GM06990 (cell line): ENCODE measurements at regions not wholly inside any gene's neighbourhood (a gene's known extent, or its start where the extent isn't known, plus 50 kb on each side); places are given as distances from the start of the nearest gene placed in this dataset.

Experiments
- DNase-seq: peaks from one replicate; pipeline ENCODE4 v3.0.0-alpha.2; 2011; ENCODE audit not compliant: insufficient read length; ENCODE audit errors: extremely low read depth
- H3K27me3 ChIP-seq: replicated peaks from 2 replicates; pipeline ENCODE4 v1.6.0; 2011; ENCODE audit warnings: low read length; ENCODE audit not compliant: control insufficient read depth, insufficient read depth
- H3K36me3 ChIP-seq: 2 replicates; pipeline ENCODE4 v1.5.1; 2011; ENCODE audit warnings: low read length; ENCODE audit not compliant: control insufficient read depth, insufficient read depth
- H3K4me3 ChIP-seq: replicated peaks from 2 replicates; pipeline ENCODE4 v1.5.1; 2011; ENCODE audit warnings: low read depth, mild to moderate bottlenecking, control low read depth, low read length
- TF ChIP-seq, protein P1 (sequence below): IDR thresholded peaks from 2 replicates; pipeline ENCODE4 v1.5.1; 2011; ENCODE audit warnings: low read length, control low read depth, mild to moderate bottlenecking, inconsistent platforms; ENCODE audit not compliant: insufficient read depth, poor library complexity, severe bottlenecking

DNA sequence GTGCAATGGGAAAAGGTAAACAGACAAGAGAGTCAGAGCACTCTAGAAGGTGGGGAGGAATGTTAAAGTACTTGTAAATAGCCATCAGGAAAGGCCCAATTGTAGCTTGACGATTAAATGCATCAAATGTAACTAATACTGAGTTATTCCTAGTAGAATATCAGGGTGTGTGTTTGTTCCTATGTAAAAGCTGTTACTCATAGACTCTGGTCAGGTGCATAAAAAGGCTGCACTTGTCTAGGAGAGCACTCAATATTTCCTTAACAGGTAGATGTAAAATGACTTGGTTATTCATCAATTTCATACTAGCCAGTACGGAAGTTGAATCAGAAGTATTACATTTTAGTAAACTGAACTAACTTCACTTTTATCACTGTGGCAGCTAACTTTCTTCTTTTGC, 179.7 kb upstream of the AGR3 start:
- no peak for DNase-seq
- Histone ChIP-seq H3K27me3 (no peaks in the 10 kb centered on the region), H3K36me3 (no peaks in the 10 kb centered on the region), H3K4me3 (no peak overlapping the region)
- TF ChIP-seq, protein P1, sequence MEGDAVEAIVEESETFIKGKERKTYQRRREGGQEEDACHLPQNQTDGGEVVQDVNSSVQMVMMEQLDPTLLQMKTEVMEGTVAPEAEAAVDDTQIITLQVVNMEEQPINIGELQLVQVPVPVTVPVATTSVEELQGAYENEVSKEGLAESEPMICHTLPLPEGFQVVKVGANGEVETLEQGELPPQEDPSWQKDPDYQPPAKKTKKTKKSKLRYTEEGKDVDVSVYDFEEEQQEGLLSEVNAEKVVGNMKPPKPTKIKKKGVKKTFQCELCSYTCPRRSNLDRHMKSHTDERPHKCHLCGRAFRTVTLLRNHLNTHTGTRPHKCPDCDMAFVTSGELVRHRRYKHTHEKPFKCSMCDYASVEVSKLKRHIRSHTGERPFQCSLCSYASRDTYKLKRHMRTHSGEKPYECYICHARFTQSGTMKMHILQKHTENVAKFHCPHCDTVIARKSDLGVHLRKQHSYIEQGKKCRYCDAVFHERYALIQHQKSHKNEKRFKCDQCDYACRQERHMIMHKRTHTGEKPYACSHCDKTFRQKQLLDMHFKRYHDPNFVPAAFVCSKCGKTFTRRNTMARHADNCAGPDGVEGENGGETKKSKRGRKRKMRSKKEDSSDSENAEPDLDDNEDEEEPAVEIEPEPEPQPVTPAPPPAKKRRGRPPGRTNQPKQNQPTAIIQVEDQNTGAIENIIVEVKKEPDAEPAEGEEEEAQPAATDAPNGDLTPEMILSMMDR: no peak

DNA sequence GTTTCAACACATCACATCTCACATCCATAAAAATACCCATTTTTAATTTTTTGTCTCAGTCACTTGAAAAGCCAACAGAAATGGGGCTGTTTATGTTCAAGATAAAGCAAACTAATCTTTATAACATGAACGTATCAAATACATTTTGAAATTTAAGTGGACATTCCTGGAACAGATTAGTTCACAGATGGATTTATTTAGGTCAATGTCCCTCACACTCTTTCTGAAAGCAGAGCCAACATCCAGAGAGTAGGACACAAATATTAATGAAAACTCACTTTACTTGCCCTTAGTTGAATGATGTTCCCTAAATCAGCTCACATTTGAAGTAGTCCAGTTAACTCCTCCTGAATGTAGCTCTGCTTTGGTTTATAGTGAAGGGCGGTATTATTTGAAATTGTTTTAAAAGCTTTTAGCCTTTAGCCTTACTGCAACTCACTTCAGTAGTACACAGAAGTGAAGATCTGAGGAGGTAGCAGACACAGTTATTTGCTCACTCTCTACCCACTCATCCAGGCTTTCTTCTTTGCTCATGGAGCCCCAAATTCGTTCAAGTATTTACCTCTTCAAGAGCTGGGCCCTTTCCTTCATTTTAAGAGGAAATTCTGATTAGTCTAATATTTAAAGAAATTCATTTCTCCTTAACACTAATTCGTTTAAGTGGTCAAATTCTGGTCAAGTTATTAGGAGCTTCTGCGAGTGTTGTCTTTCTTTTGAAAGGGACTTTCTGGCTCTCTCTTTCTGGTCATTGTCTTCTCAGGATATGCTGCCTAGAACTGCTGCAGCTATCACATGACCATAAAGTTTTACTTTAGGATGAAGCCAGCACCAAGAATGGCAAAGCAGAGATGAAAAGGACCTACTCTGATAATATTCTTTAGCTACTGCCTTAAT, 180.6 kb upstream of the AGR3 start:
- TF ChIP-seq, protein P1: no peak
- no peak for DNase-seq
- H3K36me3 ChIP-seq: no peaks in the 10 kb centered on the region
- H3K27me3 ChIP-seq: no peaks in the 10 kb centered on the region
- H3K4me3 ChIP-seq: no peak overlapping the region

DNA sequence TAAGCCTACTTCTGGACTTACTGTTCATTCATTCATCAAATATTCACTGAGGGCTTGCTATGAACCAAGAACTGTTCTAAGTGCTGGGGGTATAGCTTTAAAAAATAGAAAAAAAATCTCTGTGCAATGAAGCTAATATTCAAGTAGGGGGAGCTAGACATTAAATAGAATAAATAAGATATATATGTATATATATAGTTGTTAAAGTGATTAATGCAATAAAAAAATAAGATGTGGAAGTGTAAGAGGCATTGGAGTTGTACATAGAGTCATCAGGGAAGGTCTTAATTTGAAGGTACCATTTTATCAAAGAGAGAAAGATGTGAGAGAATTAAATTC, 181.2 kb upstream of the AGR3 start:
- Histone ChIP-seq H3K36me3 (no peaks in the 10 kb centered on the region), H3K4me3 (no peak overlapping the region), H3K27me3 (no peaks in the 10 kb centered on the region)
- DNase-seq: no peak
- TF ChIP-seq, protein P1: no peak

DNA sequence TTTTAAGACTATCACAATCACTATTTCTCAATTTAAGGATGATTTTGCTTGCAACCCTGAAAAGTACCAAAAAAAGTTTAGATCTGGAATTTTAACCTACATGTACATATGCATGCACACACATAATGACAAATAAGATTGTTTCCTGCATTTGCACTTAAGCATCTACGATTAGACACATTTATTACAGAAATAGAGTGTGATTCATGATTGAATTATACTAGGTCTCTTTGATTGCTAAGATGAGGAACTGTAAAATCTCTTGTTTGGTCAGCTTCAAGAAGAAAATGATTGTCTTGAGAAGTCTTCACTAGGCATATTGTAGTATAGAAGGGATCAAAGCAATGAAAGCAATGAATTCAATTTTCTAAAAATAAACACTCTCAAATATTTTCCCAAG, 185.9 kb upstream of the AGR3 start:
- no peak overlapping the region for H3K4me3 ChIP-seq
- no peaks in the 10 kb centered on the region for H3K27me3 ChIP-seq
- no peak for DNase-seq
- no peaks in the 10 kb centered on the region for H3K36me3 ChIP-seq
- TF ChIP-seq, protein P1: no peak

DNA sequence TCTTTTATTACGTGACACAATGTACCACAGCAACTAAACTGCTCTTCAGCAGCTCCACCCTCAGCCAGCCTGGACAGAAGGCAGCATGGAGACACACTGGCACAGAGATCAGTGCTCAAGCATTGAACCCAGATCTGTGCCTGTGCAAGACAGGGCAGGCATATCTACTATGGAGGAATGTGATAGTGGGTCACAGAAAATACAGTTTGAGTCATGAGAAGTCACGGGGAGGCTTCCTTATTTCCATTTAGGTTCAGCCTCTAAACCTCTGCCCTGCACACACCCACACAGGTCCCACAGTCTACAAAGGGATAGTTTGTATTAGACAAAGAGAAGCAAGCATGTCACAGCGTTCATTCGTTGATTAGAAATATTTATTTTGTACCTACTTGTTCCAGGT, 187.4 kb upstream of the AGR3 start:
- TF ChIP-seq, protein P1: no peak
- no peaks in the 10 kb centered on the region for H3K36me3 ChIP-seq
- DNase-seq: no peak

More for the DNA sequence above, 187.4 kb upstream of the AGR3 start:
- Histone ChIP-seq H3K4me3 (no peak overlapping the region), H3K27me3 (no peaks in the 10 kb centered on the region)
